Activated T-helper 9 cell treated with anti-CD3 and anti-CD28 coated beads, Interleukin-2, amount 50 U/mL, for 16 hours (primary cell): ENCODE measurements at regions not wholly inside any gene's neighbourhood (a gene's known extent, or its start where the extent isn't known, plus 50 kb on each side); places are given as distances from the start of the nearest gene placed in this dataset.
"Not testable (repeated sequence)": the region's sequence is repeated elsewhere in the genome, so short reads cannot be mapped to it uniquely, and the experiment has no call there.

Experiments used
- DNase-seq: peaks from one replicate; pipeline ENCODE4 v3.0.0-alpha.2; 2020; ENCODE audit warnings: low read depth

DNA sequence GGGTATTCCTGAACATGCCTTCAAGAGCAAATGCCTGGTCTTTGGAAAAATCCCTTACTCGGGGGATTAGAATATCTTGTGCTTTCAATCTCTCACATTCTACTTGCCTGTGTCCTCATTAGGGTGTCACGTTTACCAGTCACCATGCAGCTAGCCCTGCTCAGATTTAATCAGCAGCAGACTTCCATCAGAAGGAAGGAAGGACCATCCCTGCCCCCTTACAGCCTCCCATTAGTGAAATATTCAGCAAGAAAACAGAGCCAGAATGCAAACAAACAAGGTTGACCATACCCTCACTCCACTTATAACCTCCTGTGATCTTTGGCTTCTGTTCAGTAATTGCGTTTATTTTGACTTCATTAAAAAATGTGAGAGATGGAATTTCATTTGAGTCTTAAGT lies 208.6 kb downstream of the CXCL12 start:
- DNase-seq, result no peak

DNA sequence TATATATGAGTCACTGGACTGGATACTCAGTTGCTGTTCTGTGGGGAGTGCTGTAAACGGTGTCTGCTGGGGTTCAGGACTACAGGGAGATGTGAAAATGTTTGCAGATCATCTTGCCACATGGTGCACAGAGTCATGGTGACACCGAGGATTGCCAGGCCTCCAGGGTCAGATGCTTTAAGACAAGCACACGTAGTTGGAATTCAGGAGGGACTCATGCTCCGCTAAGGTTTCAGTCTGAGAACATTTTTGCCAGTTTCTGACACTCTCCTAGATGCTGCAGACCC lies 211.3 kb downstream of the CXCL12 start:
- DNase-seq, result no peak

GRCh38 chr10:44172883-44173607 lies 211.9 kb downstream of the CXCL12 start:
- DNase-seq, result no peak

- DNase-seq, result no peak
Observed at GRCh38 chr10:44171765-44172164, 213.1 kb downstream of the CXCL12 start.

DNA sequence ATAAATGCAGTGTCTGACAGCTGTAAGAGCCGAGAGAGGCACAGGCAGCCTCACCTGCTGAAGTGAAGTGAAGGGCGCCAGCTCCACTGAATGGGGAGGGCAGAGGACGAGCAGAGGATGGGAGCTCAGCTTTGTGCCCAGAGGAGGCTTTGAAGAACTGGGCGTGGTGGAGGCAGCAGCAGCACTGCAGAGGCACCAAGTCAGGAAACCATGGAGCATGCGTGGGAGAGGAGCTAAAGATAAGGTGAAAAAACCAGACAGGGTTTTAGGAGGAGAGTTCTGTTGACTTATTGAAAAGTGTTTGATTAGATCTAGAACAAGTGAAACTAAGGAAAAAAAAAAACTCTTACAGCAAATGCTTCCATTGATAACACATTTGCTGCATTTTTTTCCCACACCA lies 216.4 kb downstream of the CXCL12 start:
- no peak for DNase-seq

DNA sequence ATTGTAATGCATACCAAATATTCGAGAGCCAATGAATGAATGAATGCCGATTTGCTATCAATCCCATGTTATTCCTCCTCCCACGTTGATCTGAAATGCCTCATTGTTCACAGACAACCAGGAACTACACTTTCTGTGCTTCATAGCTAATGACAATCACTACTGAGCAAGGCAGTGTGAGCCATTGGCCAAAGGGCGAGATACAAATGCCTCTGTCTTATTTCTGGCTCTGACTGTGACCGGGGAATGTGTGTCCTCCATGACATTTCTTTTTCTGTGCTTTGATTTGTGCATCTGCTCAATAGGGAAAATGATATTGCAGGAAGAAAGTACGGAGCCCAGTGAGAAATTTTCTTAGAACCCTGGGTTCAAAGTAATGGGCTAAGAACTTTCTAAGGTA lies 217.1 kb downstream of the CXCL12 start:
- no peak for DNase-seq

DNA sequence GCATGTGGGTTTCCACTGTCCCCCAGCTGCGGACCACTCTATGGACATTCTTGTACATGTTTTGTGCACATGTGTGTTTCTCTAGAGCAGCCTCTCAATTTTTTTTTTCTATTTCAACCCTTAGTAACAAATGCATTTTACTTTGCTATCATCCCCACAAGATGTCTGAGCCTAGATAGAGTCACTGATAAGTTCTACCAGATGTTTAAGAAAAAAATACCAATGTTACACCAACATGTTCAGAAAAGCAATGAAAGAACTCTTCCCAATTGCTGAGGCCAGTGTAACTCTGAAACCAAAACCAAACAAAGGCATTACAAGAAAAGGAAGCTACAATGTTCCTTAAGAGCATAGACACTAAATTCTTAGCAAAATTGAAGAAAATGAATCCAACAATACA lies 218.5 kb downstream of the CXCL12 start:
- DNase-seq, result no peak

DNA sequence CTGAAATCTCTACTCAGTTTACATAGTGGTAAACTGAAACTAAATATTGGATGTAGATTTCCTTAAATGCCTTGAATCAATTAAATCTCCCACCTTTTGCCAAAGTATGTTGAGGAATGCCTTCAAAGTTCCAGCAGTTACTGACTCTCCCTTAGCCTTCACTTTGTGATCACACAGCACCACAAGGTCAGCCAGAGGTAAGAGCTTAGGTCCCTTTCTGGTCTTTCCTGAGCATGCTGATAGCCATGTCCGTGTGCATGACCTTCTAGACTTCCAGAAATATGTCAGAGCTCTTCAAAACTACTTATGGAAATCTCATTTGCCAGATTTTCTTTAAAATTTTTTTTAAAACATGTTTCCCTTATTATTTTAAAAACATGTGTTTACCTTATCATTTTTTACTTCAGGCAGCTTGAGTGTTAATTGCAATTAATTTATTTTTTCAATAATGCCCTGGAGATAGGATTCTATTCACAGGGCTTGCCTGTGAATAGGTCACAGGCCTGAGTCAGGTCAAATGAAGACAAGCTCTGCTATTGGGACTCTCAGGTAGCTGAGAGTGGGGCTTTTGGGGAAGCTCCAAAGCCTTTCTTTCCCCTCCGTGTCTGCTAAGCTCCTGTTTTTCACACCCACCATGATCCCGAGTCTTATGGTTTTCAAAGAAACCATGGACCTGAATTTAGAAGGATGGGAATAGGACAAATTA lies 220.5 kb downstream of the CXCL12 start:
- no peak for DNase-seq

GRCh38 chr10:44161184-44161583 lies 223.7 kb downstream of the CXCL12 start:
- DNase-seq, result no peak

- no peak for DNase-seq
Observed at GRCh38 chr10:44157574-44157973, 227.3 kb downstream of the CXCL12 start.

GRCh38 chr10:44154956-44155355 lies 229.9 kb downstream of the CXCL12 start:
- DNase-seq, result no peak

DNA sequence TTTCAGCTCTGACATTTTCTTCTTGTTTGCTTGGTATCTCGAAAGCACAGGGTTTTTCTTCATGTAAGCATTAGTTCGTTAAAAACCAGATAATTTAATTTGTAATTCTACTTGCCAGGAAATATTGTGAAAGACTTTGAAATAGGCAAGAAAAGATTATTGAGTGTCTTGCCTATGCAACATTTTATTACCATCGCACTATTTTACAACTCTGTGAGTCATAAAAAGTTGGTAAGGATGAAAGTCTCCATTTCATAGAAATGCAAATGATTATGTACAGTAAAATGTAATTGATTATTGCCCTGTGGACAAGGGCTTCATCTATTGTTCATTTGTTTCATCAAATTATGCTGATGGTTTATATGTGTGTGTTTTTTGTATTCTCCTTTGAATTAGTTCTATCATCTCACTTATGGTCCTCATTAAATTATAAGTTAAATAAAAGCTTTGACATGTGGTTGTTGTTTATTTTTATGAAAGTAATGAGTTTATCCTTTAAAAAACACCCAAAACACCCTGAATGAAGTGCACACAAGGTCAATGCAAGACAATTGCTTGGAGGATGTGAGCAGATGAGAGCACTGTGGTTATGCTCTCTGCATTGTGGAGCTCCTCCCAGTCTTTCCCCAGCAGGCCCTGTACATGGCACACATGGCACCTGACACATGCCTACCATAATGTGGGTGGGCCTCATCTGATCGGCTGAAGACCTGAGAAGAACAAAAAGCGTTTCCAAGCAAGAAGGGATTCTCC lies 230.8 kb downstream of the CXCL12 start:
- no peak for DNase-seq

- no peak for DNase-seq
Observed at GRCh38 chr10:44143556-44143955, 241.3 kb downstream of the CXCL12 start.

GRCh38 chr10:44132361-44133289 lies 252.3 kb downstream of the CXCL12 start:
- DNase-seq, result no peak

GRCh38 chr10:44126291-44126717 lies 258.6 kb downstream of the CXCL12 start:
- no peak for DNase-seq

- DNase-seq, result no peak
Observed at GRCh38 chr10:44125879-44126278, 259.0 kb downstream of the CXCL12 start.

GRCh38 chr10:44118500-44118899 lies 266.4 kb downstream of the CXCL12 start:
- DNase-seq, result no peak

DNA sequence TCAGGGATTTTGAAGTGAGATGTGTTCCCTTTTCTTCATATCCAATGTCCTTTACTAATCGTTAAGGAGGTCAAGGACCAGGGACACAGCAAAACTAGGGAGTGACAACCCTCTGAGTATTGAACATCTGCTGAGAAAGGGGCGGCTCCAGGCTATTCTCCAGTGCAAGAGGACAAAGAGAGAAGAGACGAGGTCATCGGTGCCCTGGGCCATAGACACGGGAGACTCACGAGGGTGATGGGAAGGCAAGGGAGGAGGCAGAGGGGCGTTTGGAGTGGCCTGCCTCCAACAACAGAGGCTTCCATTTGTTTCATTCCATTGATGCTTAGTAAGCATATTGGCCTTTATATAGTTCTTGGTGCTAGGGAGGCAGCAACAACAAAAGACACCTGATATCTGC lies 268.4 kb downstream of the CXCL12 start:
- DNase-seq, result no peak

DNA sequence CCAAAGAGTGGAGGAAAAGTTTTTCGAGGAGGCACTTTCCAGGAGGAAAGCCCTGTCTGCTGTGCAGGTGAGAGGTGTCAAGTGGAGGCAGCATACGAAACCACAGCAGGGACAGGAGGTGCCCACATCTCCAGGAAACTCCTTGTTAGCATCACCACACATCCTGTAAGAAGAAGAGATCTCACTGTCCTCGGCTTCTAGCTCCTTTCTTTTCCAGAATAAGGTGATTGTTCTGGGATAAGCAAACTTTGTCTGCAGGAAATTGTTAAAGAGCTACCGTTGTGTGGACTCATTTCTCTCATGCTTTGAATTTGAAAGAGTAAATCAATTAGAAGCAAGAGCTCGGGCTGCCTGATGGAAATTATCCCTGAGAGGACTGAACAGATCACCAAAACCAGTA lies 269.4 kb downstream of the CXCL12 start:
- DNase-seq, result no peak

DNA sequence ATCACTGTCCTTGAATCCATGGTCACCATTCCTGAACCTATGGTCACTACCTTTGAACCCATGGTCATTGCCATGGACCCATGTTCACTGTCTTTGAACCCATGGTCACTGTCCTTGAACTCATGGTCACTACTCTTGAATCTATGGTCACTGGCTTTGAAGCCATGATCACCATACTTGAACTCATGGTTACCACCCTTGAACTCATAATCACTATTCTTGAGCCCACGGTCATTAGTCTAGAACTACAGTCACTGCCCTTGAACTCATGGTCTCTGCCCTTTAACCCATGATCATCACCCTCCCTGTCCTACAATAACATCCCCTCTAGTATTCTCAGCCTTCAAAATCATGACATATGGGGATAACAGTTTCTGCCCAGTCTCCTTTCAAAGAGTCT lies 270.5 kb downstream of the CXCL12 start:
- DNase-seq, result no peak

- DNase-seq, result not testable (repeated sequence)
Observed at GRCh38 chr10:44112280-44112679, 272.6 kb downstream of the CXCL12 start.

GRCh38 chr10:44105696-44106095 lies 279.2 kb downstream of the CXCL12 start:
- DNase-seq, result no peak
